Suprapubic skin (tissue), 4 donors: ENCODE measurements at regions not wholly inside any gene's neighbourhood (a gene's known extent, or its start where the extent isn't known, plus 50 kb on each side); places are given as distances from the start of the nearest gene placed in this dataset.

Experiments
- DNase-seq, 2 donors: peaks; one replicate each; pipeline ENCODE4 v3.0.0-alpha.2; 2019; ENCODE audit warnings: low spot score in 2 of 2
- H3K27ac ChIP-seq: fragments of 200-600 bp; sonication (generic); one replicate; pipeline ENCODE4 v1.5.1; 2019
- H3K27me3 ChIP-seq: fragments of 200-600 bp; sonication (generic); one replicate; pipeline ENCODE4 v1.5.1; 2019
- H3K36me3 ChIP-seq: fragments of 200-600 bp; sonication (generic); one replicate; pipeline ENCODE4 v1.5.1; 2019
- H3K4me1 ChIP-seq: fragments of 200-600 bp; sonication (generic); one replicate; pipeline ENCODE4 v1.5.1; 2019
- H3K4me3 ChIP-seq: fragments of 200-600 bp; sonication (generic); one replicate; pipeline ENCODE4 v1.5.1; 2019; ENCODE audit warnings: mild to moderate bottlenecking
- H3K9me3 ChIP-seq: fragments of 200-600 bp; sonication (generic); one replicate; pipeline ENCODE4 v1.5.1; 2019
- EP300 ChIP-seq: sonication (generic); formaldehyde crosslinking; IDR thresholded peaks from one replicate; pipeline ENCODE4 v1.6.1; 2017; ENCODE audit warnings: antibody characterized with exemption
- POLR2A ChIP-seq, 2 donors: fragments of 450-650 bp; IDR thresholded peaks; one replicate each; pipeline ENCODE4 v1.6.1; 2017; ENCODE audit warnings: antibody characterized with exemption in 2 of 2, mild to moderate bottlenecking in 2 of 2, moderate library complexity in 2 of 2
- POLR2AphosphoS5 ChIP-seq, 3 donors: sonication (generic); formaldehyde crosslinking; IDR thresholded peaks; one replicate each; pipeline ENCODE4 v1.6.1; 2017; ENCODE audit warnings: antibody characterized with exemption in 3 of 3
- WGBS: methylation state at CpG from one replicate; pipeline ENCODE4 v1.1.5; 2018; 5-methylcytosine and 5-hydroxymethylcytosine counted together
- TF ChIP-seq, protein P1 (sequence below), 2 donors: fragments of 200-600 bp in 1 of 2; fragments of 450-650 bp in 1 of 2; sonication (generic) in 1 of 2; IDR thresholded peaks; one replicate each; pipeline ENCODE4 v1.5.1; 2016 to 2019; ENCODE audit warnings: antibody characterized with exemption in 2 of 2, mild to moderate bottlenecking in 1 of 2, moderate library complexity in 1 of 2

DNA sequence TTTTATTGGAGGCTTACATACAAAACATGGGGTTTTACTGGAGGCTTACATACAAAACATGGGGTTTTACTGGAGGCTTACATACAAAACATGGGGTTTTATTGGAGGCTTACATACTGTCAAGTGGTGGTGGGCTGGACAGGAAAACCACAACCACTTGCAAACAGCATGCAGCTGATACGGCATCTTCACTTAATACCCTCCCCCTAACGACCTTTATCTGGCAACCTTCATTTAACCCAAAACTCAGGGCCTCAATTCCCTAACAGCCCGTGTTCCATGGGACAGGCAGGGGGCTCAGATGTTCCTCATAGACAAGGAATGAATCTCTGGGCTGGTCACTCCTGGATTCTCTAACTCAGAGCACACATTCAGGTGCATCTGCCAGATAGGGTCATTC is 137.1 kb downstream of the CD47 start:
- Histone ChIP-seq H3K9me3 (no peaks in the 10 kb centered on the region), H3K27me3 (no peaks in the 10 kb centered on the region), H3K4me1 (peaks cover 20% of the 10 kb centered on the region), H3K27ac (no peak overlapping the region), H3K36me3 (no peaks in the 10 kb centered on the region), H3K4me3 (no peak overlapping the region)
- whole genome bisulfite sequencing, result 82% methylated on average over 3 of the region's 3 CpGs
- TF ChIP-seq POLR2AphosphoS5 (IDR thresholded peaks at IDR 0.05), result no peak
- TF ChIP-seq POLR2A (IDR thresholded peaks at IDR 0.05), result no peak
- TF ChIP-seq, protein P1, sequence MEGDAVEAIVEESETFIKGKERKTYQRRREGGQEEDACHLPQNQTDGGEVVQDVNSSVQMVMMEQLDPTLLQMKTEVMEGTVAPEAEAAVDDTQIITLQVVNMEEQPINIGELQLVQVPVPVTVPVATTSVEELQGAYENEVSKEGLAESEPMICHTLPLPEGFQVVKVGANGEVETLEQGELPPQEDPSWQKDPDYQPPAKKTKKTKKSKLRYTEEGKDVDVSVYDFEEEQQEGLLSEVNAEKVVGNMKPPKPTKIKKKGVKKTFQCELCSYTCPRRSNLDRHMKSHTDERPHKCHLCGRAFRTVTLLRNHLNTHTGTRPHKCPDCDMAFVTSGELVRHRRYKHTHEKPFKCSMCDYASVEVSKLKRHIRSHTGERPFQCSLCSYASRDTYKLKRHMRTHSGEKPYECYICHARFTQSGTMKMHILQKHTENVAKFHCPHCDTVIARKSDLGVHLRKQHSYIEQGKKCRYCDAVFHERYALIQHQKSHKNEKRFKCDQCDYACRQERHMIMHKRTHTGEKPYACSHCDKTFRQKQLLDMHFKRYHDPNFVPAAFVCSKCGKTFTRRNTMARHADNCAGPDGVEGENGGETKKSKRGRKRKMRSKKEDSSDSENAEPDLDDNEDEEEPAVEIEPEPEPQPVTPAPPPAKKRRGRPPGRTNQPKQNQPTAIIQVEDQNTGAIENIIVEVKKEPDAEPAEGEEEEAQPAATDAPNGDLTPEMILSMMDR (IDR thresholded peaks at IDR 0.05), result no peak
- TF ChIP-seq EP300, result no peak
- no peak for DNase-seq

DNA sequence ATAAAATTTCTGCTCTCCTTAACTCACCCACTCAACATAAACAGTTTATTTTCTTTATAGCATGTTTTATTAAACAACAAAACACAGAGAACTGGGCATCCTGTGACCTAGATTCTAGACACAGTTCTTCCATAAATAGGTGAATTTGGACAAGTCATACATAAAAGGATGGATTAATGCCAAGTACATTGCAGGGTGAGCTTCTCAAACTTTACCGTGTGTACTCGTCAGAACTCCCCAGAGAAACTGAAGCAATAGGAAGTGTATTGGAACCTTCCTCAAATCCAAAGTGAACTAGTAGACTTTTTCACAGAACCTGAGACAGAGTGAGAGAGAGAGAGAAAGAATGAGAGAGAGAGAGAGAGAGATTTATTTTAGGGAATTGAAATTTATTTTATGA is 139.7 kb downstream of the CD47 start:
- 68% methylated on average over 2 of the region's 2 CpGs for WGBS
- no peaks in the 10 kb centered on the region for H3K27me3 ChIP-seq
- no peak overlapping the region for H3K27ac ChIP-seq
- DNase-seq, result no peak
- no peaks in the 10 kb centered on the region for H3K9me3 ChIP-seq
- H3K36me3 ChIP-seq, result no peaks in the 10 kb centered on the region
- H3K4me3 ChIP-seq, result no peak overlapping the region
- TF ChIP-seq EP300 (no peak), POLR2A (IDR thresholded peaks at IDR 0.05) (no peak), POLR2AphosphoS5 (IDR thresholded peaks at IDR 0.05) (no peak)
- TF ChIP-seq, protein P1 (IDR thresholded peaks at IDR 0.05), result no peak
- H3K4me1 ChIP-seq, result no peaks in the 10 kb centered on the region

DNA sequence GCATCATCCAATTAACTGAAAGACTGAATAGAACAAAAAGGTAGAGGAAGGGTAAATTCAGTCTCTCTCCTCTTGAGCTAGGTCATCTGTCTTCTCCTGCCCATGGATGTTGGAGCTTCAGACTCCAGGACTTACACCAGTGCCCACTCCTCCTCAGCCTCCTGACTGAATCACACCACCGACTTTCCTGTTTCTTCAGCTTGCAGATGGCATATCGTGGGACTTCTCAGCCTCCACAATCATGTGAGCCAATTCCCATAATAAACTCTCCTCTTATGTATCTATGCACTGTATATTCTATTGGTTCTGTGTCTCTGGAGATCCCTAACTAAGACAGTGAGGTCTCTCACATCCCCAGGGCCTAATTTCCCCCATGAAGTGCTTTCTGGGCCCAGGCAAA is 140.4 kb downstream of the CD47 start:
- no peak for TF ChIP-seq EP300
- TF ChIP-seq POLR2A (IDR thresholded peaks at IDR 0.05), result no peak
- no peak for TF ChIP-seq POLR2AphosphoS5 (IDR thresholded peaks at IDR 0.05)
- TF ChIP-seq, protein P1 (IDR thresholded peaks at IDR 0.05), result no peak
- no peak overlapping the region for H3K4me3 ChIP-seq
- 95% methylated on average over 2 of the region's 2 CpGs for WGBS
- H3K27ac ChIP-seq, result no peak overlapping the region
- no peak for DNase-seq
- no peaks in the 10 kb centered on the region for H3K36me3 ChIP-seq
- H3K4me1 ChIP-seq, result no peaks in the 10 kb centered on the region
- no peaks in the 10 kb centered on the region for H3K27me3 ChIP-seq
- no peaks in the 10 kb centered on the region for H3K9me3 ChIP-seq

DNA sequence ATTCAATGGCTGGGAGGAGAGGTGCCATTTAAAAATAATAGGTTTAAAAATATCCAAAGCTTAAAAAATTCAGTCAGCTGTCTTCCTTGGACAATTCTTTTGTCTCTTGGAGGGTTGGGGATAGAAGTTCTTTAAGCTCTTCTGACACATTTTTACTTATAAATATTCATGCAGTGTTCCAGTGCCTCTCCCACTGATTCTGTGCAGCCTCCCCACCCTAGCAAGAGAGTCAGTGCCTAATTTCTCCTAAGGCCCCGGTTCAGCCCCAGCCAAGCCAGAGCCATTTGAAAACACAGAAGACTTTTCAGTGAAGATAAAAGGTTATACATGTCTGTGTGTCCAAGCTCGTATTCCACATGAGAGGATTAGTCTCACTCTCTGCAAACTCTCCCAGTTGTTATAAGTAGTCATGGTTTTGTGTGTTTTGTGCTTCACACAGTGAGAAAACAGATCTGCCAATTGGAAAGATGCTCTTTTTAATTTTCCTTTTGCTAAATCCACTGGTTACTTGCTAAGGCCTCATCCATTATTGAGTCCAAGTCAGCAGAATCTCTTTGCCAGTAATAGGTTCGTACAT is 141.3 kb downstream of the CD47 start:
- TF ChIP-seq EP300 (no peak), POLR2A (IDR thresholded peaks at IDR 0.05) (no peak), POLR2AphosphoS5 (IDR thresholded peaks at IDR 0.05) (no peak)
- TF ChIP-seq, protein P1 (IDR thresholded peaks at IDR 0.05), result no peak
- Histone ChIP-seq H3K36me3 (no peaks in the 10 kb centered on the region), H3K4me3 (no peak overlapping the region), H3K27me3 (no peaks in the 10 kb centered on the region), H3K27ac (no peak overlapping the region), H3K4me1 (no peaks in the 10 kb centered on the region), H3K9me3 (no peaks in the 10 kb centered on the region)
- WGBS, result 94% methylated on average over 3 of the region's 3 CpGs
- no peak for DNase-seq

DNA sequence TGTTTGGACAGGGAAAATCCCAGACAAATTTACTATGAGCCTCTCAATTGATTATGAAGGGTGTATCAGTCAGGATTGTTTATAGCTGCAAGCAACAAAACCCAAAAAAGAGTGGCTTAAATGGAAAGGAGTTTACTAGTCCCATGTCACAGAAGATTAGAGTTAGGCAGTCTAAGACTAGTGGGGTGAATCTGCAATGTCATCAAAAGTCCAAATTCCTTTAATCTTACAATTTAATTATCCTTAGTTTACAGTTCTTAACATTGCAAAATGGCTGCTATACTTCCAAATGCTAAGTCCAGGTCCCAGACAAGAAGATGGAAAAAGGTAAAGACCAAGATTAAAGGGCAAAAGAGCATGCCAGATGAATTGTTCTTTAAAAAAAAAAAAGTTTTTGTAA is 143.6 kb downstream of the CD47 start:
- Histone ChIP-seq H3K4me1 (peaks cover 9% of the 10 kb centered on the region), H3K36me3 (no peaks in the 10 kb centered on the region), H3K9me3 (no peaks in the 10 kb centered on the region), H3K4me3 (no peak overlapping the region), H3K27me3 (no peaks in the 10 kb centered on the region), H3K27ac (no peak overlapping the region)
- DNase-seq, result no peak
- TF ChIP-seq, protein P1 (IDR thresholded peaks at IDR 0.05), result no peak
- TF ChIP-seq EP300 (no peak), POLR2A (IDR thresholded peaks at IDR 0.05) (no peak), POLR2AphosphoS5 (IDR thresholded peaks at IDR 0.05) (no peak)
